ENCODE measurements at regions not wholly inside any gene's neighbourhood (a gene's known extent, or its start where the extent isn't known, plus 50 kb on each side); places are given as distances from the start of the nearest gene placed in this dataset.

DNA sequence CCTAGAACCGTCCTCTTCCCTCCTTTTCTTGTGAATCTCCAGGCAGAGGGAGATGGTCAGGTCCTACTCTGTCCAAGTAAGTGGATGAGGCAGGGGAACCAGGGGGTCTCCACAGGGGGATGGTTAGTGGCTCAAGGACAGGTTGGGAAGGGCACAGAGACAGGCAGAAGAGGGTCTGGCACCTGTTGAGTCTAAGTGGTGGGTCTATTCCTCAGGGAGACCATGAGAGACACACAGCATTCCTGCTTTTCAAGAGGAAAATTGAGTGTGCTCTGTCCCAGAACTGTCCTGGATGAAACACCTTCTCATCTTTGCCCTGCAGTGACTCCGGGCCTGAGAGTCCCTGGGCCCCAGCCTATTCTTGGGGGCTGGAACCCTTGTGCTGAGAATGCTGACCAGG, 184.8 kb upstream of the GALNT17 start:
- no peak overlapping the region for H3K9ac ChIP-seq
- no peak overlapping the region for H3K4me2 ChIP-seq
- no peaks in the 10 kb centered on the region for H3K36me3 ChIP-seq (ENCODE audit: insufficient read depth)
- no peaks in the 10 kb centered on the region for H3K4me1 ChIP-seq (ENCODE audit: low read depth, poor library complexity, severe bottlenecking)
- no peak overlapping the region for H3K4me3 ChIP-seq (IDR thresholded peaks at IDR 0.05; ENCODE audit: insufficient read depth, low read depth, low read length)
- no peaks in the 10 kb centered on the region for H3K27me3 ChIP-seq (ENCODE audit: insufficient read depth, low read depth)
- TF ChIP-seq, protein P1, sequence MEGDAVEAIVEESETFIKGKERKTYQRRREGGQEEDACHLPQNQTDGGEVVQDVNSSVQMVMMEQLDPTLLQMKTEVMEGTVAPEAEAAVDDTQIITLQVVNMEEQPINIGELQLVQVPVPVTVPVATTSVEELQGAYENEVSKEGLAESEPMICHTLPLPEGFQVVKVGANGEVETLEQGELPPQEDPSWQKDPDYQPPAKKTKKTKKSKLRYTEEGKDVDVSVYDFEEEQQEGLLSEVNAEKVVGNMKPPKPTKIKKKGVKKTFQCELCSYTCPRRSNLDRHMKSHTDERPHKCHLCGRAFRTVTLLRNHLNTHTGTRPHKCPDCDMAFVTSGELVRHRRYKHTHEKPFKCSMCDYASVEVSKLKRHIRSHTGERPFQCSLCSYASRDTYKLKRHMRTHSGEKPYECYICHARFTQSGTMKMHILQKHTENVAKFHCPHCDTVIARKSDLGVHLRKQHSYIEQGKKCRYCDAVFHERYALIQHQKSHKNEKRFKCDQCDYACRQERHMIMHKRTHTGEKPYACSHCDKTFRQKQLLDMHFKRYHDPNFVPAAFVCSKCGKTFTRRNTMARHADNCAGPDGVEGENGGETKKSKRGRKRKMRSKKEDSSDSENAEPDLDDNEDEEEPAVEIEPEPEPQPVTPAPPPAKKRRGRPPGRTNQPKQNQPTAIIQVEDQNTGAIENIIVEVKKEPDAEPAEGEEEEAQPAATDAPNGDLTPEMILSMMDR (conservative IDR thresholded peaks at IDR 0.05; ENCODE audit: low read depth, low read length) = no peak
- no peak overlapping the region for H2AFZ ChIP-seq (ENCODE audit: low read depth)
- no peak overlapping the region for H3K27ac ChIP-seq
- no peaks in the 10 kb centered on the region for H3K79me2 ChIP-seq (ENCODE audit: insufficient read depth, low read depth)
- H4K20me1 ChIP-seq (ENCODE audit: insufficient read depth) = no peaks in the 10 kb centered on the region

DNA sequence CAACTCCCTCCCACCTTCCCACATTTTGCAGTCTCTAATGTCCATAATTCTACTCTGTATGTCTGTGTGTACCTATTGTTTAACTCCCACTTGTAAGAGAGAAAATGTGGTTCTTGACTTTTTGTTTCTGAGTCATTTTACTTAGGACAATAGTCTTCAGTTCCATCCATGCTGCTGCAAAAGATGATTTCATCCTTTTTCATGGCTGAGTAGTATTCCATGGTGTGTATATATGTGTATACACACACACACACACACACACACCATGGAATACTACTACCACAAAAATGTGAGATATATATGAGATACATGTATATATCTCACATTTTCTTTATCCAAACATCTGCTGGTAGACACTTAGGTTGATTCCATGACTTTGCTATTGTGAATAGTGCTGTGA, 182.1 kb upstream of the GALNT17 start:
- Histone ChIP-seq H2AFZ (ENCODE audit: low read depth) (no peak overlapping the region), H3K4me2 (no peak overlapping the region)
- TF ChIP-seq, protein P1 (conservative IDR thresholded peaks at IDR 0.05; ENCODE audit: low read depth, low read length) = no peak

DNA sequence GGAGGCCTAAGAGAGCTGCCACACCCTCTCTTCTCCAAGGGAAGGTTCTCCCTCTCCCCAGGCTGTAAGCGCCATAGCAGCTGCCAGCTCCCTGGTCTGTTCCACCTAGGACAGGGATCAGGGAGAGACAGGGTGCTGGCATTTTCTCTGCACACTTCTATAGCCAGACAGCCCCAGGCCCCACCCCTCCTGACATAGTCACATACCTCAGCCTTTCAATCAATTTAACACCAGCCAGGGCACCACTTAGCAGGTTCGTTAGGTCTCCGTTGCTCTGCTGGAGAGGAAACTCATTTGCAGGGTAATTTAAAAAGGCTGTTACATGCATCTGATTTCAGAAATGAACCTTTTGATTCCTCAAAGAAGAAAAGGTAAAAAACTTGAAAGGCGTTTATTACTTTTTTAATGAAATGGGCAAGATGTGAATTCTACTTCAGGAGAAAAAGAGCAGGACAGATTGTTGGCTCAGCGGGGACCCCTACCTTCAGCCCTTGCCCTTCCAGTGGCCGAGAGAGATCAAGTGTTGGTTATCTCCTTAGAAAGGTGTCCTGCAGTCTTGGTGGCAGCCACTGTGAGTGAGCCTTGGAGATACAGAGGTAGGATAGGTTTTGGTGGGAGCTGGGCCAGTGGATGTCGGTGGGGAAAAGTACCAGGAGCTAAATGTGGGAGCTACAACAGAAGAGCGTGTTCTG, 180.5 kb upstream of the GALNT17 start:
- no peak overlapping the region for H3K4me2 ChIP-seq
- no peaks in the 10 kb centered on the region for H3K79me2 ChIP-seq (ENCODE audit: insufficient read depth, low read depth)
- no peak overlapping the region for H2AFZ ChIP-seq (ENCODE audit: low read depth)
- no peaks in the 10 kb centered on the region for H3K4me1 ChIP-seq (ENCODE audit: low read depth, poor library complexity, severe bottlenecking)
- no peaks in the 10 kb centered on the region for H3K36me3 ChIP-seq (ENCODE audit: insufficient read depth)
- H4K20me1 ChIP-seq (ENCODE audit: insufficient read depth) = no peaks in the 10 kb centered on the region
- H3K27ac ChIP-seq = no peak overlapping the region
- H3K27me3 ChIP-seq (ENCODE audit: insufficient read depth, low read depth) = no peaks in the 10 kb centered on the region
- H3K9ac ChIP-seq = no peak overlapping the region
- TF ChIP-seq, protein P1 (conservative IDR thresholded peaks at IDR 0.05; ENCODE audit: low read depth, low read length) = no peak
- H3K4me3 ChIP-seq (IDR thresholded peaks at IDR 0.05; ENCODE audit: insufficient read depth, low read depth, low read length) = no peak overlapping the region

More for the DNA sequence above, 182.1 kb upstream of the GALNT17 start:
- Histone ChIP-seq H4K20me1 (ENCODE audit: insufficient read depth) (no peaks in the 10 kb centered on the region), H3K79me2 (ENCODE audit: insufficient read depth, low read depth) (no peaks in the 10 kb centered on the region), H3K9ac (no peak overlapping the region), H3K27me3 (ENCODE audit: insufficient read depth, low read depth) (no peaks in the 10 kb centered on the region), H3K27ac (no peak overlapping the region), H3K36me3 (ENCODE audit: insufficient read depth) (no peaks in the 10 kb centered on the region), H3K4me1 (ENCODE audit: low read depth, poor library complexity, severe bottlenecking) (no peaks in the 10 kb centered on the region), H3K4me3 (IDR thresholded peaks at IDR 0.05; ENCODE audit: insufficient read depth, low read depth, low read length) (no peak overlapping the region)

DNA sequence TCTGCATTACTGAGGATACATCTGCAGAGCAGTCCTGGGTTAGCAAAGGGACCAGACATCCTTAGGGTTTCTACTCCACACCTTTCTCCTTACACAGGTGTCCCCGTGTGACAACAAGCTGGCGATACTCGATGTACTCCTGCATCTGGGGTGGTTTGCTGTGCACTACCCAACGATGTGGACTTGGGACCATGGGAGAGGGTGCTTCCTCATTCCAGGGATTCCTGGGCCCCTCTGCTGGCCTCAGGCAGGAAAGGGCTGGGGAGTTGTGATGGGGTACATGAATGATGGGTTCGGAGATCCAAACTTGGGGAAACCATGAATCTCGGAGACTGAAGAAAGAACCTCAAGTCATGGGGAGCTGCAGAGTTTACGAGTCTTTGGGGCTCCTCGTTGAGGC, 179.6 kb upstream of the GALNT17 start:
- Histone ChIP-seq H3K4me2 (no peak overlapping the region), H3K4me3 (IDR thresholded peaks at IDR 0.05; ENCODE audit: insufficient read depth, low read depth, low read length) (no peak overlapping the region), H3K4me1 (ENCODE audit: low read depth, poor library complexity, severe bottlenecking) (no peaks in the 10 kb centered on the region), H3K27me3 (ENCODE audit: insufficient read depth, low read depth) (no peaks in the 10 kb centered on the region), H4K20me1 (ENCODE audit: insufficient read depth) (no peaks in the 10 kb centered on the region), H3K27ac (no peak overlapping the region), H2AFZ (ENCODE audit: low read depth) (no peak overlapping the region), H3K36me3 (ENCODE audit: insufficient read depth) (no peaks in the 10 kb centered on the region), H3K79me2 (ENCODE audit: insufficient read depth, low read depth) (no peaks in the 10 kb centered on the region), H3K9ac (no peak overlapping the region)
- TF ChIP-seq, protein P1 (conservative IDR thresholded peaks at IDR 0.05; ENCODE audit: low read depth, low read length) = no peak

Measured in KMS-11 (cell line).